ENCODE measurements at regions not wholly inside any gene's neighbourhood (a gene's known extent, or its start where the extent isn't known, plus 50 kb on each side); places are given as distances from the start of the nearest gene placed in this dataset.

- TF ChIP-seq CTCF (IDR thresholded peaks at IDR 0.05; ENCODE audit: poor library complexity, severe bottlenecking): no peak
- Histone ChIP-seq H3K27me3 (ENCODE audit: insufficient read depth, poor library complexity, severe bottlenecking) (no peaks in the 10 kb centered on the region), H3K4me3 (ENCODE audit: severe bottlenecking) (no peak overlapping the region), H3K27ac (ENCODE audit: poor library complexity, severe bottlenecking) (no peak overlapping the region), H3K4me1 (ENCODE audit: insufficient read depth, poor library complexity, severe bottlenecking) (no peaks in the 10 kb centered on the region), H3K36me3 (ENCODE audit: low read depth) (no peaks in the 10 kb centered on the region), H3K9me3 (ENCODE audit: severe bottlenecking) (no peaks in the 10 kb centered on the region)
- DNase-seq (ENCODE audit: low spot score) (no peak), ATAC-seq (ENCODE audit: low read depth) (no peak)
These were observed 104.9 kb downstream of the SLIT2 start for GRCh38 chr4:20356565-20356964.

GRCh38 chr4:20358110-20358509 is 106.4 kb downstream of the SLIT2 start:
- H3K4me3 ChIP-seq (ENCODE audit: severe bottlenecking): no peak overlapping the region
- H3K27ac ChIP-seq (ENCODE audit: poor library complexity, severe bottlenecking): no peak overlapping the region
- no peaks in the 10 kb centered on the region for H3K9me3 ChIP-seq (ENCODE audit: severe bottlenecking)
- no peaks in the 10 kb centered on the region for H3K36me3 ChIP-seq (ENCODE audit: low read depth)
- H3K4me1 ChIP-seq (ENCODE audit: insufficient read depth, poor library complexity, severe bottlenecking): no peaks in the 10 kb centered on the region
- no peaks in the 10 kb centered on the region for H3K27me3 ChIP-seq (ENCODE audit: insufficient read depth, poor library complexity, severe bottlenecking)
- no peak for TF ChIP-seq CTCF (IDR thresholded peaks at IDR 0.05; ENCODE audit: poor library complexity, severe bottlenecking)
- ATAC-seq (ENCODE audit: low read depth) (no peak), DNase-seq (ENCODE audit: low spot score) (no peak)

GRCh38 chr4:20359692-20360091 is 108.0 kb downstream of the SLIT2 start:
- ATAC-seq (ENCODE audit: low read depth) (no peak), DNase-seq (ENCODE audit: low spot score) (no peak)
- TF ChIP-seq CTCF (IDR thresholded peaks at IDR 0.05; ENCODE audit: poor library complexity, severe bottlenecking): no peak

GRCh38 chr4:20362148-20362547 is 110.4 kb downstream of the SLIT2 start:
- no peak overlapping the region for H3K4me3 ChIP-seq (ENCODE audit: severe bottlenecking)
- DNase-seq (ENCODE audit: low spot score) (no peak), ATAC-seq (ENCODE audit: low read depth) (no peak)
- H3K27me3 ChIP-seq (ENCODE audit: insufficient read depth, poor library complexity, severe bottlenecking): no peaks in the 10 kb centered on the region
- H3K27ac ChIP-seq (ENCODE audit: poor library complexity, severe bottlenecking): no peak overlapping the region
- no peaks in the 10 kb centered on the region for H3K4me1 ChIP-seq (ENCODE audit: insufficient read depth, poor library complexity, severe bottlenecking)
- H3K9me3 ChIP-seq (ENCODE audit: severe bottlenecking): no peaks in the 10 kb centered on the region
- TF ChIP-seq CTCF (IDR thresholded peaks at IDR 0.05; ENCODE audit: poor library complexity, severe bottlenecking): no peak
- H3K36me3 ChIP-seq (ENCODE audit: low read depth): no peaks in the 10 kb centered on the region

More at GRCh38 chr4:20359692-20360091, 108.0 kb downstream of the SLIT2 start:
- H3K27me3 ChIP-seq (ENCODE audit: insufficient read depth, poor library complexity, severe bottlenecking): no peaks in the 10 kb centered on the region
- H3K4me1 ChIP-seq (ENCODE audit: insufficient read depth, poor library complexity, severe bottlenecking): no peaks in the 10 kb centered on the region
- no peak overlapping the region for H3K4me3 ChIP-seq (ENCODE audit: severe bottlenecking)
- no peaks in the 10 kb centered on the region for H3K9me3 ChIP-seq (ENCODE audit: severe bottlenecking)
- no peaks in the 10 kb centered on the region for H3K36me3 ChIP-seq (ENCODE audit: low read depth)
- H3K27ac ChIP-seq (ENCODE audit: poor library complexity, severe bottlenecking): no peak overlapping the region

- no peaks in the 10 kb centered on the region for H3K9me3 ChIP-seq (ENCODE audit: severe bottlenecking)
- TF ChIP-seq CTCF (IDR thresholded peaks at IDR 0.05; ENCODE audit: poor library complexity, severe bottlenecking): no peak
- no peak overlapping the region for H3K27ac ChIP-seq (ENCODE audit: poor library complexity, severe bottlenecking)
- H3K4me3 ChIP-seq (ENCODE audit: severe bottlenecking): no peak overlapping the region
- H3K4me1 ChIP-seq (ENCODE audit: insufficient read depth, poor library complexity, severe bottlenecking): no peaks in the 10 kb centered on the region
- DNase-seq (ENCODE audit: low spot score) (no peak), ATAC-seq (ENCODE audit: low read depth) (no peak)
- H3K36me3 ChIP-seq (ENCODE audit: low read depth): no peaks in the 10 kb centered on the region
- H3K27me3 ChIP-seq (ENCODE audit: insufficient read depth, poor library complexity, severe bottlenecking): no peaks in the 10 kb centered on the region
These were observed 113.3 kb downstream of the SLIT2 start for GRCh38 chr4:20364969-20365368.

All from RWPE2 (cell line).